ENCODE measurements at regions not wholly inside any gene's neighbourhood (a gene's known extent, or its start where the extent isn't known, plus 50 kb on each side); places are given as distances from the start of the nearest gene placed in this dataset.

- H3K27me3 ChIP-seq = no peaks in the 10 kb centered on the region
- no peak overlapping the region for H3K4me3 ChIP-seq
- ATAC-seq = no peak
- no peak for DNase-seq
- no peak overlapping the region for H3K27ac ChIP-seq
- no peaks in the 10 kb centered on the region for H3K4me1 ChIP-seq
- no peak for FAIRE-seq
- H3K36me3 ChIP-seq = no peaks in the 10 kb centered on the region
- H3K9me3 ChIP-seq = no peaks in the 10 kb centered on the region
- intact Hi-C loops (cut with DNase I) = no loop called here
- no peak for TF ChIP-seq CTCF (IDR thresholded peaks at IDR 0.05)
Measured at GRCh38 chr2:14398641-14399040, 233.9 kb upstream of the LRATD1 start.

DNA sequence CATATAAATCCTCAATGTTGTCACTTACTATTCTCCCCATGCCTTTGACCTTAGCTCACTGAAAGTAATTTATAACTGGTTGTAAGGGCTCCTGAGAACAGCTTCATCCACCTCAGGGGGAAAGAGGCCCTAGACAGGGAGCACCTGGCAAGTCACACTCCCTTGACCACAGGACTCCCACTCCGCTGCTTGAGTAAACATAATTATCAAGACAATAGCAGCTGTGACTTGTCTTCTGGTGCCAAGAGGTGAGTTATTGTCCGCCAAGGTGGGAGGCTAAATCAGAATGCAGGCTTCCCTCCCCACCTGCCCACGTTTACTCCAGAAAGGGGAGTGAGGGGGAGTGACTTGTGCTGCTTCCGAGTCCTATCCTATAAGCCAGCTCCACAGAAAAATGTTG, 230.6 kb upstream of the LRATD1 start:
- Histone ChIP-seq H3K9me3 (no peaks in the 10 kb centered on the region), H3K4me3 (no peak overlapping the region), H3K4me1 (no peaks in the 10 kb centered on the region), H3K27ac (no peak overlapping the region), H3K27me3 (no peaks in the 10 kb centered on the region), H3K36me3 (no peaks in the 10 kb centered on the region)
- FAIRE-seq (no peak), DNase-seq (no peak), ATAC-seq (no peak)
- WGBS, 2 donors = 34 to 36% methylated on average over 4 of the region's 4 CpGs
- no peak for TF ChIP-seq CTCF (IDR thresholded peaks at IDR 0.05)
- intact Hi-C loops (cut with DNase I) = no loop called here

- no peaks in the 10 kb centered on the region for H3K27me3 ChIP-seq
- no peaks in the 10 kb centered on the region for H3K36me3 ChIP-seq
- no peaks in the 10 kb centered on the region for H3K9me3 ChIP-seq
- no peak for ATAC-seq
- no peak overlapping the region for H3K4me3 ChIP-seq
- no peak for FAIRE-seq
- 81% methylated on average over 3 of the region's 3 CpGs for WGBS, 2 donors
- no peak for TF ChIP-seq CTCF (IDR thresholded peaks at IDR 0.05)
- H3K27ac ChIP-seq = no peak overlapping the region
- intact Hi-C loops (cut with DNase I) = no loop called here
- H3K4me1 ChIP-seq = no peaks in the 10 kb centered on the region
- no peak for DNase-seq
Measured at GRCh38 chr2:14408695-14409094, 223.8 kb upstream of the LRATD1 start.

DNA sequence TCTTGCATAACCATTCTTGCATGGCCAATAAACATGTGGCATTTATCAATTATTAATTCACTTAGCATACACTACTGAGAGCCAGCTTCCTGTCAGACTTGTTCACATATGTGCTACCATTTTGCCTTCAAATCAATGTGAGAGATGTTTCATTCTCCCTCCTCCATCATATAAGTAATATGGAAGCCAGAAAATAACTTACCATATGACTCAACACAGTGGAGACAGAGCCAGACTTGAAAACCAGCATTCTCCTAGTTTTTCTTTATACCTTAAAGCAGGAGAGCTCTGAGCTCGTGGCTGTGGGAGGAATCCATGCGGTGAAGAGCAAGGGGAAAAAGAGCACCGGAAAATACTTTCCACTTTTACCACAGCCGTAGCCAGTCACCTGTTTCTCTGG, 215.0 kb upstream of the LRATD1 start:
- no peak overlapping the region for H3K4me3 ChIP-seq
- no peaks in the 10 kb centered on the region for H3K27me3 ChIP-seq
- no peaks in the 10 kb centered on the region for H3K4me1 ChIP-seq
- TF ChIP-seq CTCF (IDR thresholded peaks at IDR 0.05) = no peak
- 78 to 81% methylated on average over 4 of the region's 4 CpGs for WGBS, 2 donors
- no peaks in the 10 kb centered on the region for H3K9me3 ChIP-seq
- ATAC-seq (no peak), DNase-seq (no peak), FAIRE-seq (no peak)
- no peaks in the 10 kb centered on the region for H3K36me3 ChIP-seq
- H3K27ac ChIP-seq = no peak overlapping the region
- intact Hi-C loops (cut with DNase I) = no loop called here

GRCh38 chr2:14418115-14418514, 214.4 kb upstream of the LRATD1 start:
- no peak for FAIRE-seq
- TF ChIP-seq CTCF (IDR thresholded peaks at IDR 0.05) = no peak
- Histone ChIP-seq H3K9me3 (no peaks in the 10 kb centered on the region), H3K4me1 (no peaks in the 10 kb centered on the region), H3K4me3 (no peak overlapping the region), H3K27ac (no peak overlapping the region), H3K27me3 (no peaks in the 10 kb centered on the region), H3K36me3 (no peaks in the 10 kb centered on the region)
- intact Hi-C loops (cut with DNase I) = no loop called here
- no peak for ATAC-seq
- DNase-seq = no peak

Data from pancreas (tissue), 10 donors.